NCI-H187 treated with DMSO at 0.1 percent for 48 hours (cell line): ENCODE measurements at regions not wholly inside any gene's neighbourhood (a gene's known extent, or its start where the extent isn't known, plus 50 kb on each side); places are given as distances from the start of the nearest gene placed in this dataset.

ENCODE experiments used
- DNase-seq: peaks from one replicate; lab custom pipeline; 2025; lab: John Stamatoyannopoulos, UW

DNA sequence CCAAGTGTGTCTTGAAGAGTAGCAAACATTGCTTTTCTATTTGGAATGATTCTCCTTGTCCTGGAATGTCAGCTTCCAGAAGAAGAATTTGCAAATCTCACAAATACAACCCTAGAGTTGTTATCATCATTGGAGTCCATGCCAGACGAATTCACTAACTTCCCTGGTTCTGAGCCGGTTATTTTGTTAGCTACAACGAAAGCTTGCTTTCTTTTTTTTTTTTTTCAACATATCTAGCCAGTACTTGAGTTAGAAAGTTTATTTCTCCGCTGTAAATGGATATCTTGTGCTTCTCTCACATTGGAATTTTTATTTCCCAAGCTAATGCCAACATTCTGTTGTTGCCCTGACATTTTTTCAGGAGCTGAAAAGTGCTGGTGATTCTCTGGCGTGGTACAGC, 138.1 kb upstream of the POM121L12 start:
- DNase-seq: no peak

GRCh38 chr7:52877240-52877639, 158.2 kb upstream of the POM121L12 start:
- no peak for DNase-seq

DNA sequence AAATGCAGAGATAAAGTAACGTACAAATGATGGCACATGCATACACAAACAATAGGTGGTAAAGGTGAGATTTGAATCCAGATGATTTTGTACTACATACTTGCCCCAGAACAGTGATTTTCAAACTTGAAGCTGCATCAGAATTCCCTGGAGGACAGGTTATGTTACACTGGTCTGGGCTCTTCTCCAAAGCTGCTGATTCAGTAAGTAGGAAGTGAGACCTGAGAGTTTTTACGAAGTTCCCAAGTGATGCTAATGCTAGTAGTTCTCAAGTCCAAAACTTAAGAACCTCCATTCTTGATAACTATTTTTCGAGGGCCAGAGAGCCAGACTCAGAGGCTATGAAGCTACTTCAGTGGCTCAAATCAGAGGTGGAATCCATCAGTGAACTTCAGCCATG, 159.0 kb upstream of the POM121L12 start:
- no peak for DNase-seq

- DNase-seq: no peak
Observed at GRCh38 chr7:52863652-52864051, 171.8 kb upstream of the POM121L12 start.

DNA sequence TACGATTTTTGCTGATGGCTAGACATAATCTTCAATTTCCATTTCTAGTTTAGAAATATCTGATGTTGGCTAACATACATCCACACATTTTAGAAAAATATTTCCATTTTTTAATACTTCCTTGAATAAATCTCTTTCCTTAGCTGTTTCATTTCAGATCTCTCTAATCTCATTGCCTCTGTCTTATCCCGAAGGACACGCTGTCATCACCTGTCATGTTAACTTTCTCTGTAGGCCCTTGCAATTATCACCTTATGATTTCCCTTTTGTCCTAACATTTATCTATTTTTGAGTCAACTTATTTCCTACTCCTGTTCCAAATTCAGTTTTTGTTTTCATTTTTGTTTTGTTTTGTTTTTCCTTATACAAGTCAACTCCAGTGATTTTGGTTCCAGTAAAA, 173.1 kb upstream of the POM121L12 start:
- no peak for DNase-seq

DNA sequence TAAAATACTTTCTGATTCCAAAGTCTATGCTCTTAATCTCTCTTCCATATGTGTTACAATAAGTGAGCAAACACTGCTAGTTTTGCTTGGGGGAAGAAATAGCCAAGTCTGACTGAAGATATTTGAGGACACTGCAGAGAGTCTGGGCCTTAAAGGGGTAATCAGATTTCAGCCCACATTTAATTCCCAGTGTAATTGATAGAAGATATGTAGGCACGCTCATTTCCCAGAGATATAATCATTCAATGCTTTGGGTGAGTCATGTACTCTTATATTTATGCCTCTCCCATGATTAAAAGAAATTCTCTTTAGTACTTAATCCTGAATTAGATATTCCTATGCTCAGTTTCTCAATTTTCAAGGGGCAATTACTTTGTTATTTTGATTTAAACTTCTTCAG, 178.1 kb upstream of the POM121L12 start:
- DNase-seq: no peak

GRCh38 chr7:52854681-52855080, 180.8 kb upstream of the POM121L12 start:
- no peak for DNase-seq

DNA sequence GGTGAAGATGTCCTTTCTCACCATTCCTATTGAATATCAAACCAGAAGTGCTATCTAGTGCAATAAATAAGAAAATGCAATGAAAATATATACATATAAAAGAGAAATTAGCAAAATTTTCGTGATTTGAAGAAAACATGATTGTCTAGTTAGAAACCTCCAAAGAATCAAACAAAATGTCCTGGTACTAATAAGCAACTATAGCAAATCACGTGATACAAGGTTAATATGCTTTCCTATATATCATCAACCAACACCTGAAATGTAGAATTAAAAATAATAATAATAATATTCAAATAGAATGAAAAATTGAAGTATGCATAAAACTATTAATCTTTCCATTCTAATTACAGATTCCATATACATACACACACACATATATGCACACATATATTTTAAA, 183.9 kb upstream of the POM121L12 start:
- DNase-seq: no peak

DNA sequence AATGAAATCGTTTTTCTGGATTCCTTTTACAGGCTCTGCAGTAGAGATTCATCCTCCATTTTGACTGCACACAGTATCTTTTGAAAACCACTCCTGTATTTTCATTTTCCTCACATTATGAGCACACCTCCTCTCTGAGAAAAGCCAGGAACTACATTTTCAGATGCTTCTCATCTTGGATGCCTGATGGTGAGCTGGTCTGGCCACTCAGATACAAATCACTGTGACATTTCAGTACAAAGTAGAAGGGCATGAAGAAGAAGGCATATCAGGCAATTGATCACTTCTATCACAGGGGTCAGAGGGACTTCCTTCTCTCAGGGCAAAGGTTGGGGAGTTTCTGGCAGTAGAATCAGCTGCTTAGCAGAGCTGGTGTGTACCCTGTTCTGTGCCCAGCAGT, 192.0 kb upstream of the POM121L12 start:
- DNase-seq: no peak

GRCh38 chr7:52842202-52842900, 193.1 kb upstream of the POM121L12 start:
- no peak for DNase-seq

DNA sequence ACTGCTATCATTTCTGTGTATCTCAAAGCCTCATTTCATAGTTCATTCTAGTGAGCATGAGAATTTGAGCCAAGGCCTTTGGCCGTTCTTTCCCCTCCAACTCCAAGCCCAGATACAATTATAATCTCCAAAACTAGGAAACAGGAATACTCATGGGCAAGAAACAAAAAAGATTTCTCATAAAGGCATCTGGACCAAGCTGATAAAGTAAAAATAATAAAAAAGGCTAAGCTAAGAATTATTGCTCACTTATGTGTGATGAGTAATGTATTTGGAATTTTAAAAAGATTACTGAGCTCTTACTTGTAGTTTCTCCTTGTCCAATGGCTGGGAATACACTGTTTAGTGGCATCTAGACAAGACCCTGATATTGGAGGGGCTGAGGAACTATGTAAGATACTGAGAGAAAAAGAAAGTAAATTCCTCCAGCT, 196.4 kb upstream of the POM121L12 start:
- no peak for DNase-seq

DNA sequence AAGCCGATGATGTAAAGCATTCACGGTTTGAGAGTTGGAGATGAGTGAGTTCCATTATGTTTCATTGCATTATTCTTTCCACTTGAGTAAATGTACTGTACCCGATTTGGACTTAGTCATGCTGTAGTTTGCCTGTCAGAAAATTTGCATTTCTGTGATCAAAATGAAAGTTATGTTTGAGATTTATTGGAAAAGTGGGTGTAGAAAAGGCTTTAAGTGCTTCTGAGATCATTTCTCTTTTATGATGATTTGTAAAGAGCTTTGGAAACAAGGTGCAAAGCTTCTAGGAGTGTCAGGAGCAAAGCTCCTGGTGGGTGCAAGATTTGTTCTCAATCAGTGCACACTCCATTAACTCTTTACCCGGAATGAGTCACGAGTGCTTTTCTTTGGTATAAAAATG, 204.1 kb upstream of the POM121L12 start:
- no peak for DNase-seq

DNA sequence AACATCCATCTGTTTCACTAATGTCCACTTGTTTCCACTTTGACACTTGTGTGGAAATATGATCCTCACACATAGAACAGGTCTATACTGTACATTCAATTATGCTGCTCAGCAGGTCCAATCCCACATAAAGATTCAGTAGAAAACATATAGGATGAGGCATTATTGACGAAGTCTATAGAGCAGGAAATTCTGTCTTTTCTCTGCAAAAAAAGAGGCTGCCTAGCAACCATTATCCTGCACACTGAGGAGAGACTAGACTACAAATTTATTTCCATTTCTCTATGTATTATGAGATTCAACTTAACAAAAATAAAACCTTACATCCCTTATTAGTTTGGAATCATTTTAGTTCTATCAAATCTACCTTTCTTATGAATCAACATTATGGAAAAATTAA, 204.6 kb upstream of the POM121L12 start:
- no peak for DNase-seq

DNA sequence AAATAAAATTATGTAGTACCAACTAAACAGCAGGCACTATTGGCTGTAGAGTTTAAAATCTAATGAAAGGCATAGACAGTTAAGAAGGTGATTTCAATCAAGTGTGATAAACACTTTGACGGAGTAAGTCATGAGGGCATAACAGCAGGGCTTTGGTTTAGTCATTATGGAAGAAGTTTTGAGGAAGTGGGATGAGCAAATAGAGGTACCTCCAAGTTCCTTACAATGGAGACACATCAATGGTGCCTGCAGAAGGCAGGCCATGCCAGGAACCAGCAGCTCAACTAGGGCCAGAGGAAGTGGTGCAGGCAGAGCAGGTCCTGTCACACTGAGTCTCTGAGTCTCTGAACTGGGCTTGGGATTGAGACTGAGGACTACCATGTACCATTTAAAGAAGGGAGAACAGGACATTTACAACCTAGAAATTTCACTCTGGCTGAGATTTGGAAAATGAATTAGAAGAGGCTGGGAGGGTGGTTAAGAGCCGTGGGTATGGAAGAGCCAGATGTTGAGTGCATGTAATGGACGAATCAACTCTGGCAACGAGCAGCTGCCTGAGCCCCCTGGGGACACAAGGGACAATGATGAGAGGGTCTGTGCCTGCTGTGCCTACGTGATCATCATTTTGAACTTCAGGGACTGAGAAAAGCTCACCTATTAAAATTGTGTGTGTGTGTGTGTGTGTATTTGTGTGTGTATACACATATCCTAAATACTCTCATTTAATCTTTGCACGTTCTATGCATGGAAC, 208.7 kb upstream of the POM121L12 start:
- DNase-seq: no peak

GRCh38 chr7:52825611-52826010, 209.8 kb upstream of the POM121L12 start:
- DNase-seq: no peak

DNA sequence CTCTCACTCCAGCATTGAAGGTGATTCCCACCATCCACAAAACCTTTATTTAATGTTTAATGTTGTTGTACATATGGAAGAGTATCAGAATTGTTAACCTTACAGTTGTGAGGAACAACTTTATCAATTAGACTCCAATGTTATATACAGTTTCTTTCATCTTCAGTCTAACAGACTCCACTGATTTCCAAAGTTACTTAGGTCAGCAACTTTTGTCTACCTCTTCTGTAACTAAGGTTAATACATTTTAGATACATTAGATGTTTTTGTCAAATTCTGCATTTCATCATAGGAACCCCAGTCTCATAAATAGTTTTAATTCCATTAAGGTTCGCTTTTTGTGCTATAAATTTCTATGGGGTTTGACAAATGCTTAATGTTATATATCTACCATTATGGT, 223.9 kb upstream of the POM121L12 start:
- DNase-seq: no peak

DNA sequence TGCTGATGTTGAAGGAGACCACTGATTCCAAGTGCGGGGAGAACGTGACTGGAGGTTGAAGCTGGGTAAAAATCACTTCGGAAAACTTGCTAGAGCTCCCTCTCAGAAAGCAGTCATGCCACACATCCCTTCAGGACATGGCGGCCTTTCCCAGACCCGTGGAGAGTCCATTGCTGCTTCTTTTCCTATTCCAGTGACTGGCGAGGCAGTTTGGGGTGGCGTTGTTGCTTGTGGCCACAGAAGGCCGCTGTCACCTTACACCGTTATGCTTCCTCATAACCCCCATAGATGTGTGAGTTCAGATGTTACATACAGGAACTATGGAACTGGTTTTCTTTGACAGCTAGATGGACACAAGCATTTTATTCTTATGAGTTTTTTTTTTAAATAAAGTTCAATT, 235.6 kb upstream of the POM121L12 start:
- no peak for DNase-seq

- no peak for DNase-seq
Observed at GRCh38 chr7:52797801-52798200, 237.6 kb upstream of the POM121L12 start.

- no peak for DNase-seq
Observed at GRCh38 chr7:52794621-52795020, 240.8 kb upstream of the POM121L12 start.

GRCh38 chr7:52791176-52791700, 244.2 kb upstream of the POM121L12 start:
- no peak for DNase-seq

GRCh38 chr7:52786174-52786573, 249.3 kb upstream of the POM121L12 start:
- DNase-seq: no peak

DNA sequence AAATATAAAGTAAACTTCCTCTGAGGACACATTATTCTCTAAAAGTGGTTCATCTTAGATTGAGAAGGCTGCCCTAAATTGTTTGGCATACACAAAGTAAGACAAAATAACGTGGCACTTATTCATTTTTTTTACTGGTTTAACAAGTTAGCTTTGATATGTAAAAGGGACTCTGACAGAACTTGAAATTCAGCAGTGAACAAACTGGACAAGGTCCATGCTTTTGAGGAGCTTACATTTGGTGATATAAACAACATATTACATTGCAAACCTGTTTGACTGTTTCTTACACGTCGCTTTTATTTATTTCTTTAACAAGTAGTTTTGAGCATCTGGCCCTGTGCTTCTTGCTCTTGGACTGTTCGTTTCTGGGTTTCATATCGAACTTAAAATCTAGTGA, 253.1 kb upstream of the POM121L12 start:
- DNase-seq: no peak

DNA sequence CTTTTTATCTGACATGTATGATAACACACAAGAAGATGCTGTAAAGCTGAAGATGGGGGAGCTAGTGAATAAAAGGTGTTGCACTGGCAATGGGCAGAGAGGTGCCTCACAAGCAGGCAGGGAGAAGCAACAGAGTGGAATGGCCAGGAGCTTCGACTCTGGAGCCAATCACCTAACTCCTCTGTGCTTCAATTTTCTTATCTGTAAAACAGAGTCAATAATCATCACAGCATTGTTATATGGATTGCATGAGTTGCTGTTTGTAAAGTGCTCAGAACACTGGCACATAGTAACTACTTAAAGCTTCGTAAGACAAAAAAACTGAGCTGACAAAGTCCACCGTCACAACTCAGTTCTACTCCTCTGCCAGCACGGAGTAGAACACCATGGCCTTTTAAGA, 254.2 kb upstream of the POM121L12 start:
- DNase-seq: no peak

- DNase-seq: no peak
Observed at GRCh38 chr7:52779004-52779403, 256.4 kb upstream of the POM121L12 start.
